ENCODE measurements at regions not wholly inside any gene's neighbourhood (a gene's known extent, or its start where the extent isn't known, plus 50 kb on each side); places are given as distances from the start of the nearest gene placed in this dataset.

DNA sequence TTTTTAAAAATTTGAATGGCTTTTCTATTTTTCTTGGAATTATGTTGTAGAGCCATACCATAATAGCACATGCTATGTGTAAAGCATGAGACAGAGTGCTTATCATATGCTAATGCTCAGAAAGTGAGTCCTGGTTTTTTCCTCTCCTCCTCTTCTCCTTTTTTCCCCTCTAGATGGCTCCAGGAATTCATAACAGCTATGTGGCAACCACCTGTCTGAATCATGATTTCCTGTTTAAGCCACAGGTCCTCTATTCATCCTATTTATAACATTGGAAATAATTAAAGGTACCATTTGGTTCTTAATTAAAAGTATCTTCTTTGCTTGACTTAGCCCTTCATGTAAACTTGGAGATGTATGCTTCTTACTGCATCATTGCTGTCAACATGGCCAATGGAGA is 260.0 kb upstream of the MAP3K7 start:
- DNase-seq (ENCODE audit: extremely low read depth, low read depth) = no peak

DNA sequence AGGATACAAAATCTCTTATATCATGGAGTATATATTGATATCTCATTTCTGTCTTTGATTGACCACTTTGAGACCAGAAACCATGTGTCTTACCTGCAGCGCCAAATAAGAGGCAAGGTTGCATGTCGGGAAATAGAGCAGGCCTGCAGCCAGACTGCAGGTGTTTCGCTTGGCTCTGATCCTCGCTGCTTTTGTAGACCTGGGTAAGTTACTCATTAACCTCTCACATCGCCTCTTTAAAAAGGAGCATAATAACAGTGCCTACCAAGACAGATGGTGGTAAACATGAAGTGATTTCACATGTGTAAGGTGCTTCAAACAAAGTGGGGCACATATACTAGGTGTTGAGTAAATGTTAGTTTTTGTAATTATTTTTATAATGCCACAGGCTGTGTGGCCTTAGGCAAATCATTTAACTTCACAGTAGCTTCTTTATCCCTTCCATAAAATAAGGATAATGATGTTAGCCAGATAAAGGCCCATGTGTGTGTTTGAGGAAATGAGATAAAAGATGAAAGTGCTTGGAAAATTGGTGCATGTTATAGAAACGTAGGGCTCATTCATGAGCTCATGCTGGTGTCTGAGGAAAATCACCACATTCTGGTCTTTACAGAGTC is 248.8 kb upstream of the MAP3K7 start:
- no peak for DNase-seq (ENCODE audit: extremely low read depth, low read depth)

DNA sequence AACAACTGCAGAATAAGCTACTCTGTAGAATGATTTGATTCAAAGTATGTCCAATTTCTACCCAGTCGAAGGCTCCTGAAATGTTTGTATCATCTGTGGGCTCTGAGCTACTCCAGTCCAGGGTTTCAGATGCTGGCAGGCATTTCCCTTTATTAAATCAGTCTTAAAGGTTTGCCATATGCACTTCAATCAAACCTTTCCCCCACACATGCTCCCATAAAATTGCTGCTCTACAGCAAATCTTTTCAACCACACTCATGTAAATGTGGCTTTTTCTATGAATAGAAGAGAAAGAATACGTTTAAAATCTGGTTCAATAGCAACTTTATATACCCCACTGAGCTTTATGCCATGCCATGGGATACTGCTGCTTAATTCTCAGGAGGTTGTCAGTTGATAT is 242.4 kb upstream of the MAP3K7 start:
- no peak for DNase-seq (ENCODE audit: extremely low read depth, low read depth)

DNA sequence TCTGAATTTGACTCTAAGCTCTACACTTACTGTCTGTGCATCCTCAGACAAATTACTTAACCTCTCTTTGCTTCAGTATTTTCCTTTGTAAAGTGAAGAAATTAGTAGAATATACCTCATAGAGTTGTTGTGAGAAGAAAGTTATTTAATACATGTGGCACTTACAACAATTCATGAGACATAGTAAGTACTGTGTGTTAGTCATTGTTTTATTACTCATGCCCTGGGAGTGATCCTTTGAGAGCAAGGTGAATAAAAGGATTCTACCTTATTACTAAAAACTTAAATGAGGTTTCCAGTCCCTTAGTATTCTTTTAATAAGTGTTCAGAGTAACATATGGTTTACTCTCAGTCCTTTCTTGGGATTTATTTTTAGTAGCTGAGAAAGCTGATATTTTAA is 233.6 kb upstream of the MAP3K7 start:
- no peak for DNase-seq (ENCODE audit: extremely low read depth, low read depth)

DNA sequence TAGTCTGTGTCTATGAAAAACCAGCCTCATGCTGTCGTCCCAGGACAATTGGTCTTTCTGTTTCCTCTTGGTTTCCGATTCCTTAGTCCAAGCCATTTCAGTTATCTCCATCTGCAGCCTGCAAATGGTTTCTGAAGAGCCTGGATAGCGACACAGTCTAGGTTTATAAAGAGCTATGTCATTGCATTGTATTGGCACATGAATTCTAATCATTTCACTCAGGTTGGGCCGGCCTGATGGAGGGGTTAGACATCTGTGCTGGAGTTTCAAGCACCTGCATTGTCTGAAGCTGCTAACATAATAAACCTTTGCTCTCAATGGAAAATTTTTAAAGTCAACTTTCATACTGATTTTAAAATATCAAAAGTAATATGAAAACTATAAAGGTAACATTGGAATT is 232.6 kb upstream of the MAP3K7 start:
- DNase-seq (ENCODE audit: extremely low read depth, low read depth) = no peak

DNA sequence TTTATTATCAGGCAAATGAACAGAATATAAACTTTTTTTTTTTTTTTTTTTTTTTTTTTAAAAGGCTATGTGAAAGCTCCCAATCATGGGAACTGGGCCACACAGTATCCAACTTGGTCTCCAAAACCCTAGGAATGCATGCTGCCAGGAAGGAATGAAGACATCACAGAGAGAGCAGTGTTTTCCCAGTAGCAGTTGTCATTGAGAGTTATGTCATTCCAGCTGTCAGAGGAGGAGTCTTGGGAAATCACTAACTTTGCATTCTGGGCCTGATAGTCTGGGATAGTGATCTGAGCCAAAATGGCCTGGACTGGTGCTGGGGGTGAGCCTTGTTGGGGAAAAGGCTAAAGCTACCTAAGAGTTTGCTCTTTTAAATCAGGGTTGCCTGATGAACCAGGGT is 231.3 kb upstream of the MAP3K7 start:
- no peak for DNase-seq (ENCODE audit: extremely low read depth, low read depth)

DNA sequence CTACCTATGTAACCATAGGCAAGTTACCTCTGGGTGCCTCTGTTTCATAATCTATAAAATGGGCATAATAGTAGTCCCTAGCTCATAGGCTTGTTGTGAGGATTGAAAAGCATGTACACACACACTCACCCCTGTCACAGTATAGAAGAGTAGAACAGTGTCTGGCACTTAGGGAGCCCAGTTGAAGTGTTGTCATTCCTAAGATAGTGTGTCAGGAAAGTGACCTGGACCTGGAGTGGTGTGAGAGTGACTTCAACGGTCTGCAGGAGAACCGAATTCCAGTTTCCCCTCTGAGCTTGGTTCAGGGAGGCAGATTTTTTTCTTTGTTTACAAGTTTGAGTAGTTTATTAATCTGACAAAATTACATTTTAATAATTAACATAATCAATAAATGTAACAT is 229.9 kb upstream of the MAP3K7 start:
- DNase-seq (ENCODE audit: extremely low read depth, low read depth) = no peak

DNA sequence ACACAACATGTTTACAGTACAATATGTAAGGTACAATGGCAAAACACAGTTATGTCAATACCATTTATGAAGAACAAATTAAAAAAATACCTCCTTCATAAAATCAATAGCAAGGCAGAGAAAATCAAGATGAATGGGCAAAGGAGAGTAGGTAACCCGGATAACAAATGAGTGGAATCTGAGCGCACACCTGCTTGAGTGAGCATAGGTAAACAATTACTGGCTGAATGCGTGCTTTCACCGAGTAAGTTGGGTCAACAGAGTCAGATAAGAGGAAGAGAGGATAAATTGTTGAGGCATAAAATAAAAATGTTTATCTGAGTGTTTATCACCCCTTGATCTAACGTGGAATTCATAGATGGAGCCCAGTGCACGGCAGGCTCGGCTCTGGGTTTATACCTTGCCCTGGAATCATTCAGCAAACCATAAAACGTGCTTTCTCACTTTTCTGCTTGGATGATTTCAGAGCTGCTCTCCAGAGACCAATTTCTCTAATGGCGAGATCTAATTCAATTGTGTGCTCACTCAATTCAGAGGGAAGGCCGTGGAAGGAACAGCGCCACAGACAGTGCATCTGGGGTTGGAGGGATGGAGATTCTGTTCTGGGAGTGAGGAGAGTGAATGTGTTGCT is 224.8 kb upstream of the MAP3K7 start:
- DNase-seq (ENCODE audit: extremely low read depth, low read depth) = no peak

DNA sequence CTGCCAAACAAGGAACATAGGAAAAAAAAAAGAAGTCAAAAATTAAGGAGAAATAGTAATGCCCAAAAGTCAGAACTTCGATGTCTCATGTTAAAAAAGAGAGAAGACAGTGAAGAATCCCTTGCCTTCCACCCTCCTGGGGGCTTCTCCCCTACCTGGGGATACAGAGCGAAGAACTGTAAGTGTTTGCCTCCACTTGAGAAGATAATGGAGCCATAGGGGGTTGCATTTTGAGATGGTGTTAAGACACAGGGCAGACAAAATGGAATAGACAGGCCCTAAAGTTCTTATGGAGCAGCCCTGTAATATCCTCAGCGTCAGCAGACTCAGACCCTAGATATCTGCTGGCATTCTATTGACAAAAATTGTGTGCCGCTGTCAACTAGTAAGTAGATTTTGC is 222.2 kb upstream of the MAP3K7 start:
- no peak for DNase-seq (ENCODE audit: extremely low read depth, low read depth)

DNA sequence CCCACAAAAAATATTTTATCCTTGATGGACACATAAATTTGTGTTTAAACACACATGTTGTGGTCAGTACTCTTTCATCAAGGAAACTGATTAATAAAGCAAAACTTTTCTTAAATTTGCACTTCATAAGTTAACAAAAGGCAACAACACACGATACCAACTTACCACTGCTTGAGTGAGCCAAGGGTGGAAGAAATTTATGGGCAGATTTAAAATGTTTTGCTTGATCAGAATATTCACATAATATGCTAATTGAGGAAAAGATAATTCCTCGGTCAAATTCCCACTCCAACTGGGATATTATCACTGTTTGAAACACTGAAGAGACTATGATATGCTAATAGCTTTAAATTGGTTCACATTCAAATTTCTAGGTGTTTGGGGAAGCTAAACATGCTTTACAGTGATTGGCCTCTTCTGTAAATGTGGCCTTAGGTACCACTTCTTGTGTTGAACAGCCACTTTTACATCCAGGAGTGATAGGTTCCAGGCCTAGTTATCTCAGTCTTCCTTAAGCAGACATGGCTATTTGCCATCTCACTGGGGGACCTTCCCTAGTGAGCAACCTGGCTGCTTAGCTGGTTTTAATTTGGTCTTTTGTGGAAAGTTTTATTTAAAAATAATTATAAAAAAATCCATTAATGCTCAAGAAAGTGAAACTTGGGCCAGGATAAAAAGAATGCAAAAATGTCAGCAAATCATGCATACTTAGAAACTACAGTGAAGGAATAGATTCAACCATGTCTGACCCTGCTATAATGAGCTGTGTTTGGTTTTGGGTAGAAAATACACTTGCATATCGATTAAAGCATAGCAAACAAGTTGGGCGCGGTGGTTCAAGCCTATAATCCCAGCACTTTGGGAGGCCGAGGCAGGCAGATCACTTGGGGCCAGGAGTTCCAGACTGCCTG is 221.2 kb upstream of the MAP3K7 start:
- DNase-seq (ENCODE audit: extremely low read depth, low read depth) = no peak

DNA sequence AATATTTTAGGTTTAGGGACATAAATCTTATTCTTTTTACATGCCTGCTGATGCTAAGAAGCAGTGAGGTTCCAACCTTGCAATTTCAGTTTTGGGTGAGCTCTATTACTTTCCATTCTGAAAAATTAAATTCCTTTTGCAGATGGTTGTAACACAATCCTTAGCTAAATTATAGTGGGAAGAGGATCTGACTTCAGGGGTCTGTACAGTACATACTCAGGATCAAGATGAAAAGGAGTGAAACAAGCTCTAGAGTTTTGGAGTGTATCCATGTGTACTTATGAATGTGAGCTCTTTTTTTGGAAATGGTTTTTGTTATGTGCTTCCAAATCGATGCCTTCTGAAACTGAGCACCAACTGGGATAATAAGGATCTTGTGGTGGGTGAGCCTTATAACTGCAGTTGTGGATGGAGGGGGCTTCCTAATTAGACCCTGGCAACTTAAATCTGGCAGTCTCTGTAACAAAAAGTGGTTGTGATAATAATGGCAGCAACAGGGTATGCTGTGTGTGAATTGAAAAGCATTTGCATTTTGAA is 218.8 kb upstream of the MAP3K7 start:
- no peak for DNase-seq (ENCODE audit: extremely low read depth, low read depth)

DNA sequence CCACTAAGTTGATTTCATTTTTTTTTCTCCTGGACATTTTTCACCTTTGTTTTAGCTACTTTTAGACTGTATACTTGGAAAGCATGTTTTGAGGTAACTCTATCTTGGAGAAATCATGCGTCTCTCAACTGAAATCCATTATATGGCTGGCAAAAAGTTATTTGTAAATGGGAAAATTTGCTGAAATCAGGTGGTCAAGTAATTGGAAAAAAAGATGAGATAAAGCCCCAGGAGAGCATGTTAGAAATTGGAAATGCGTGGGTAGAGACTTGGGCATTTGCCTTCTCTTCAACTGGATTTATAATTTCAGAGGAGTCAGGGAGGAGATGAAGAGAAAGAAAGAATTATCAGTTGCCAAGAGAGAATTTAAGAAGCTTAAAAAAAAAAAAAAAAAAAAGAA is 217.1 kb upstream of the MAP3K7 start:
- DNase-seq (ENCODE audit: extremely low read depth, low read depth) = no peak

DNA sequence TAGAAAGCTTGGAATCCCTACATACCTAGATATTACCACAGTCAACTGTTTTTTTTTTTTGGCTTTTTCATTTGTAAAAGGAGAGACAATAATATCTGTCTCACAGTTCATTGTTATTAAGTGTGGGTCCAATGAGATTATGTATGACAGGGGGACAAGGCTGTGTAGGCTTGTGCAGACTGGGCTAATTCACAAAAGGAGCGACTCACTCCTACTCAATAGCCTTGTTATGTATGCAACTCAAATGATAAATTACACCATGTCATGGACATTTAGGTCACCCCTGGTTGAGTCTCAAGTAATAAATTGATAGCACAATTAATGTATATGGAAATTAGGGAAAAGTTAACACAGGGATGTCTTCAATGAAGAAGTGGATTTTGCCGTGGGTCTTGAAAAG is 208.2 kb upstream of the MAP3K7 start:
- no peak for DNase-seq (ENCODE audit: extremely low read depth, low read depth)

DNA sequence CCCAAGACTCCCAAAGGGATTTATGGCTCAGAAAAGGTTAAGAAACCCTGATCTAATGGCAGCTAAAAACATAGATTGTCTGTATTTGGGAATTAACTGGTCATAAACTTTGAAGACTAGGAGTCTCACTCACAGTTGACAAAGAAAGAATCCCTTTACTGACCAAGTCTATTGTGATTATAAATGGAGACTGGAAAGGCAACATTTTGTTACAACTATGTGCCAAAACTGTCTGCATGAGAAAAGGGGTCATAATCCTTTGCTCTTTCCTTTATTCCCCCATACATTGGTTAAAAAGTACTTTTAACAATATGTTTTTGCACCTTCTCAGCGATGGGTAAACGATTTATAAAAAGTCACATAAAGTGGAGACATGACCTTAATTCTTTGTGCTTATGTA is 206.9 kb upstream of the MAP3K7 start:
- no peak for DNase-seq (ENCODE audit: extremely low read depth, low read depth)

DNA sequence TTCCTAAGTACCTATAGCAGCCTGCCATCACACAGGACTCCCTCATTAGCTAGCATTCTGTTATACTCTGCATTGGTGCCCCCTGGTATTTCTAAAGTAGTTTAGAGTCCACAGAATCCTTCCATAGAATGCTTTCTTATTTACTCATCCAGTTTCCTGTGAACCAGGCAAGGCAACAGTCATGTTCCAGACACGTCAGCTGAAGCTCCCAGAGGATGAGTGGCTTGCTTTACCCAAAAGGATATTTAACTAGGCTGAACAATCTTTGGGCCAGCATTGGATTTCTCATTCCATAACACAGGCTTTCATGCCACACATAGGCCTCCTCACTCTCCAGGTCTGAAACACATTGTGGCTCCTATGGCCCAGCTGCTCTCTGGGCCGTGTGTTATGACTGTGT is 203.8 kb upstream of the MAP3K7 start:
- DNase-seq (ENCODE audit: extremely low read depth, low read depth) = no peak

DNA sequence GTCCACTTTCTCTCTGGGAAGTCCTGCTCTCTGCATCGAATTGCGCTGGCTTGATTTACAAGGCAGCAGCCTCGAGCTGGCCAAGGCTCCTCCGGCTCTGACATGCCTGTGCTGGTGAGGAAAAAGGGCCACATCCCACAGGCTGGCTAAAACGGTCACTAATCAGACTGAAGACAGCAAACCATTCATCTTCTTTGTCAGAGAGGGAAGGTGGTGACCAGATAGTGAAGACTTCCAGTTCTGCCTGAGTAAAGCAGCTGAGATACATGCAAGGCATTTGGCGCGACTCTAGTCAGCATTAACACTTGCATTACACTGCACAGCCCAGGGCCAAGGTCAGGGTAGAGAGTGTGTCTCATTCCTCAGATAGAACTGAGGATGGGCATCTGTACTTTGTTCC is 203.2 kb upstream of the MAP3K7 start:
- DNase-seq (ENCODE audit: extremely low read depth, low read depth) = no peak

DNA sequence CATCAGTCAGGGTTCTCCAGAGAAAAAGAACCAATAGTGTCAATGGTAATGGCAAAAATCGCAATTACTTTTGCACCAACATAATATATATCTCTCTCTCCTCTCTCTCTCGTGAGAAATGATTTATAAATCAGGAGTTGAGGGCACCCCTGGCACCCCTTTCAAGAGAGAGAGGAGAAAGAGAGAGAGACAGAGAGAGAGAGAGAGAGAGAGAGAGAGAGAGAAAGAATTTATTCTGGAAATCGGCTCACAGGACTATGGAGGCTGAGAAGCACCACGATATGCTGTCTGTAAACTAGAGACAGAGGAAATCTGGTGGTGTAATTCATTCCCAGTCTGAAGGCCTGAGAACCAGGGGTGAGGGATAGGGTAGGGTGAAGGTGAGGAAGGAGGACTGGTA is 201.9 kb upstream of the MAP3K7 start:
- no peak for DNase-seq (ENCODE audit: extremely low read depth, low read depth)

DNA sequence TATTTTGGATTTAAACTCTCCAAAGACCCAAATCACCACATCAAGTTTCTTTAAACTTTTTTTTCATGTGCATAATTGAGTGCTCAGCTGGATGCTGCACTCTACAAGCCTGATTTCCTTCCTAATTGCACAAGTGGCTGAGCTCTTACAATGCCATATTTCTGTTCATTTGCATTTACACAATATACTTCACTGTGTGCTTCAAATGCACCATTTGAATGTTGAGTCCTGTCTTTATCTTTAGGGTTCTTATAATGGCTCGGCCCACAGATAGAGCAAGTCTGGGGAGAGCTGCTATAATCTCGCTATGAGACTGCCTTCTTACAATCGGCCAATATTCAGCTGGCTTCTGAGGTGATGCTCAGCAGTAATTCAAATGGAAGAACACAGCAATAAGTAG is 200.6 kb upstream of the MAP3K7 start:
- DNase-seq (ENCODE audit: extremely low read depth, low read depth) = no peak

DNA sequence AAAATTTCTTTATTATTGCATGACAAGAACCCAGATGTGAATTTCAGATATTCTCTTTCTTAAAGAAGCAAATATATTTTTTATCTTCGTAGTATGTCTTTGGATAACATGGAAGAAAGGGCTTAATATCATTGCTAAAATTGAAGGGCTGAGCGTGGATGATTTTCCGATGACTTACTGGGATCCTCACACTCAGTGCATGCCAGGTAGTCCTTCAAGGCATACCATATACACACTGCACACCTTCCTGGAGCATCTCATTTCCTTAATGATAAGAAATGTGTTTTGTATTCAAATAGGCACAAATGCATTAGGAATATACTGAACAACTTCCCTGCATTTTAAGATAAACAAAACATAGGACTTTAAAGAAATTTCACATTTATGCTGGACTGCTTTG is 193.9 kb upstream of the MAP3K7 start:
- DNase-seq (ENCODE audit: extremely low read depth, low read depth) = no peak

DNA sequence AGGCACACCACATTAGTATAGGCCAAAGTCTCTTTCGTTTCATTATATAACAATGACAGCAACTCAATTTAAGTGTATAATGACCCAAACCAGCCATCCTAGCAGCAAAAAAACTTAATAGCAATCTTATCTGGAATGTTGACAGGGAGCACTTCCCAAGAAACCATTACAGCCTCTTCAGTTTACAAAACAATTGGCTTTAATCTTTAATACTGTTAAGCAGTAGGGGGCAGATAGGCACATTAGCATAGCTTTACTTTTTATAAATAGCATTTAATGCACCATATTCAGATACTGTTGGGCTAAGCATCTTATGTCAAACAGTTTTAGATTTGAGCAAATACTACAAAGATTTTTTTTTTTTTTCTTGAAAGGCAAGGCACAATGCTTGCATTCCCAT is 193.3 kb upstream of the MAP3K7 start:
- DNase-seq (ENCODE audit: extremely low read depth, low read depth) = no peak

DNA sequence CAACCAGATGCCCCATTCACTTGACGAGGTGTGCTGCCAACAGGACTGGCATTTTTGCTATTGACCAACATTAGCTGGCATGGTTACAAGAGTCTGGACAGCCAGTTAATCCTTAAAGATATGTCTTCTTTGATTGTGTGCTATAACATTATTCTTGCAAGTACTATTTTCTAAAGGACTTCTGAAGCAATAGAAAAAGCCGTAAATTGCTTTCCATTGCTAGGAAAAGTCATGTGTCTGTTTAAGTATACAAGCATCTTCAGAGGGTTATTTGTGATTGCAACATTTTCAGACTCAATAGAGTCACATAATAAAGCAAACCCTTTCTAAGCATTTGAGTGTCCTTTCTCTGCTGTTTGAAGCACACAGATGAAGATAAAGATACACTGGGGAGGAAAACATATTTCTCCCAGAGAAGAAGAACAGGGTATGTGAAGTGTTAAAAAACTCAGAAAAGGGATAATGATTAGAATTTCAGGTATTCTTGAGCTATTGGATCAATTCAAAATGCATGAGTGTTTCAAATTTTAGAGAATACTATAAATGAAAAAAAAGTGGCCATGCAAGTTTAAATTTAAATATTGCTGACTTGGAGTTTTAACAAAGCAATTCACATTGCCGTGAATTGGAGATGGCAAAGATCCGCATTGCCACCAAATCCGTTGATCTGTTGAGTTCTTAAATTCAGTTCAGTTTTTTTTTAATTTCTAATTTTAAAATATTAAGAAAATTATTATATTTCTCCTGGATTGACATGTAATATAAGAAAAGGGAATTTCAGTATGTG is 191.7 kb upstream of the MAP3K7 start:
- DNase-seq (ENCODE audit: extremely low read depth, low read depth) = no peak
